ENCODE measurements at regions not wholly inside any gene's neighbourhood (a gene's known extent, or its start where the extent isn't known, plus 50 kb on each side); places are given as distances from the start of the nearest gene placed in this dataset.

DNA sequence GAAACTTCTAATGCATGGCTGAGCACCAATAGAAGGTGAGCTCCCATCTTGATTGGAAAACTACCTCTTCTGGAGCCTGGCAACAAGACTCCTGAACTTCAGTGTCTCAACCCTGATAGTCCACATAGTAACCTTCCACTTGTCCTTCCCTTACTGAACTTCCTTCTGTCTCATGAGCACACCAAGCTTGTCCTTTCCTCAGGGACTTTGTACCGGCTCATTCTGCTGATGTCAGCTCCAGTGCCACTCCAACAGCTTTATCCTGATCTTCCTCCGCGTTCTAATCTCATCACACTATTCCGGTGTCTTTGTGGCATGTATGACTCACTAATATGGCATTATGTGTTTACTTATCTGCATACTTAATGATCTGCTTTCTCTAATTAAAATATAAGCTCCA, 862.0 kb upstream of the ID2 start:
- Mint-ChIP-seq H3K4me1 (no peaks in the 10 kb centered on the region), H3K9me3 (no peaks in the 10 kb centered on the region), H3K27me3 (ENCODE audit: insufficient read depth) (no peaks in the 10 kb centered on the region), H3K36me3 (ENCODE audit: low read depth) (no peaks in the 10 kb centered on the region), H3K4me3 (no peak overlapping the region), H3K27ac (no peak overlapping the region)
- Histone ChIP-seq H3K27me3 (ENCODE audit: control insufficient read depth, insufficient read depth, low read length, poor library complexity, severe bottlenecking) (no peaks in the 10 kb centered on the region), H3K9me3 (ENCODE audit: control insufficient read depth, low read length) (no peaks in the 10 kb centered on the region), H3K4me1 (ENCODE audit: control insufficient read depth, insufficient read depth, low read length) (no peaks in the 10 kb centered on the region), H3K27ac (ENCODE audit: low read depth, low read length) (no peak overlapping the region), H3K9ac (ENCODE audit: extremely low read depth, low read length, poor library complexity, severe bottlenecking) (no peak overlapping the region), H3K4me3 (ENCODE audit: low read length) (no peak overlapping the region), H3K36me3 (ENCODE audit: control insufficient read depth, insufficient read depth, low read length) (no peaks in the 10 kb centered on the region)
- 93 to 96% methylated on average over 3 to 4 of the region's 4 CpGs for WGBS, 2 experiments (ENCODE audit: insufficient coverage in 1 of 2, insufficient read length in 1 of 2)
- TF ChIP-seq, protein P1, sequence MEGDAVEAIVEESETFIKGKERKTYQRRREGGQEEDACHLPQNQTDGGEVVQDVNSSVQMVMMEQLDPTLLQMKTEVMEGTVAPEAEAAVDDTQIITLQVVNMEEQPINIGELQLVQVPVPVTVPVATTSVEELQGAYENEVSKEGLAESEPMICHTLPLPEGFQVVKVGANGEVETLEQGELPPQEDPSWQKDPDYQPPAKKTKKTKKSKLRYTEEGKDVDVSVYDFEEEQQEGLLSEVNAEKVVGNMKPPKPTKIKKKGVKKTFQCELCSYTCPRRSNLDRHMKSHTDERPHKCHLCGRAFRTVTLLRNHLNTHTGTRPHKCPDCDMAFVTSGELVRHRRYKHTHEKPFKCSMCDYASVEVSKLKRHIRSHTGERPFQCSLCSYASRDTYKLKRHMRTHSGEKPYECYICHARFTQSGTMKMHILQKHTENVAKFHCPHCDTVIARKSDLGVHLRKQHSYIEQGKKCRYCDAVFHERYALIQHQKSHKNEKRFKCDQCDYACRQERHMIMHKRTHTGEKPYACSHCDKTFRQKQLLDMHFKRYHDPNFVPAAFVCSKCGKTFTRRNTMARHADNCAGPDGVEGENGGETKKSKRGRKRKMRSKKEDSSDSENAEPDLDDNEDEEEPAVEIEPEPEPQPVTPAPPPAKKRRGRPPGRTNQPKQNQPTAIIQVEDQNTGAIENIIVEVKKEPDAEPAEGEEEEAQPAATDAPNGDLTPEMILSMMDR (conservative IDR thresholded peaks at IDR 0.05): no peak
- no peak for DNase-seq

DNA sequence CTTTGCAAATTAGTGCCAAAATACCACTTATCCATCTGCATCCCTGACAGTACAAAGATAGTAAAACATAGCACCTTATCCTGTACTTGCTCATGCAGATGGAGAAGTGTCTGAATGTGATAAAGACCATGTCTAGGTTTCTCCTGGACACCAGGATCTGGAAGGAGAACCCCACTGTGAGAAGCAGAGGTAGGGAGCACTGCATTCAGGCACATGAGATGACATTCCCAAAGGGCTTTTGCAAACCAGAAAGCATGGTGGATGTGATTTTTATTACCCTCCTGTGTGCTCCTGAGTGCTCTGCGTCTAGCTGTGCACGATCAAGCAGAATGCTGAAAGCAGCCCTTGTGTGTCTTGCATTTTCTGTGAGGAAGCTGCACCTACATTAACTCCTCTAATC, 857.6 kb upstream of the ID2 start:
- Mint-ChIP-seq H3K4me3 (no peak overlapping the region), H3K36me3 (ENCODE audit: low read depth) (no peaks in the 10 kb centered on the region), H3K27ac (no peak overlapping the region), H3K9me3 (no peaks in the 10 kb centered on the region), H3K27me3 (ENCODE audit: insufficient read depth) (peaks cover 2% of the 10 kb centered on the region), H3K4me1 (no peaks in the 10 kb centered on the region)
- TF ChIP-seq, protein P1 (conservative IDR thresholded peaks at IDR 0.05): no peak
- no peak overlapping the region for H3K4me3 ChIP-seq (ENCODE audit: low read length)
- no peaks in the 10 kb centered on the region for H3K9me3 ChIP-seq (ENCODE audit: control insufficient read depth, low read length)
- no peak overlapping the region for H3K27ac ChIP-seq (ENCODE audit: low read depth, low read length)
- H3K9ac ChIP-seq (ENCODE audit: extremely low read depth, low read length, poor library complexity, severe bottlenecking): no peak overlapping the region
- DNase-seq: no peak
- no peaks in the 10 kb centered on the region for H3K36me3 ChIP-seq (ENCODE audit: control insufficient read depth, insufficient read depth, low read length)
- 94 to 100% methylated on average over 2 of the region's 2 CpGs for WGBS, 2 experiments (ENCODE audit: insufficient coverage in 1 of 2, insufficient read length in 1 of 2)
- no peaks in the 10 kb centered on the region for H3K4me1 ChIP-seq (ENCODE audit: control insufficient read depth, insufficient read depth, low read length)
- H3K27me3 ChIP-seq (ENCODE audit: control insufficient read depth, insufficient read depth, low read length, poor library complexity, severe bottlenecking): no peaks in the 10 kb centered on the region

DNA sequence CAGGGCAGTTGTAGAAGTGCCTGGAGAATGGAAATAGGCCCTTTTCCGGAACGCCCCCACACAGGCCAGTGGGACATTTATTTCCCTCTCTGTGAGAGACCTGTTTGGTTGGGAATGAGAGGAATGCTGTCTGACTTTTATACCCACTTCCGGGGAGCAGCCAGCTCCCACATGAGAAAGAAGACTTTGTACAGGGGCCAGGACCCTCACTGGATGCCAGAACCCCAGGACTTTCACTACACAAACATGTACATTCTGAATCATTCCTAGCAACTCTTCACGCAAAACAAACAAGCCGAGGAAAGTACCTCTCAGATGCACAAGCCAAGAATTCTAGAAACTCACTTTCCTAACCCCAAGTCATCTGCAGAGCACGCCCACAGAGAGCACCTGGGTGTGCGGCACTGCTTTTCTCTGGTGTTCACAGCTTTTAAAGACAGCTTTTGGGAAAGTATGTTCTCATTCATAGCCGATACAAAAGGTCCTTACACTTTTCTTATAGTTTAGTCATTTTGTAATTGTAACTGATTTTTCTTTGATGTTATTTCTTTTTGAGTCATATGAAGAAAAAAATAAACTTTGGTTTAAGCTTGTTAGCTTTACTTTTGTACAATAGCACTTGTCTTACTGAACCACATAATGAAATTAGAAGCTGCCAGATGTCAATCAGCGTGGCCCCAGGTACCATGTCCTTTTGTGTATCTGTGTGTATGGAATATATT, 856.1 kb upstream of the ID2 start:
- Mint-ChIP-seq H3K9me3 (no peaks in the 10 kb centered on the region), H3K27ac (no peak overlapping the region), H3K4me1 (no peaks in the 10 kb centered on the region), H3K4me3 (no peak overlapping the region), H3K36me3 (ENCODE audit: low read depth) (no peaks in the 10 kb centered on the region), H3K27me3 (ENCODE audit: insufficient read depth) (peaks cover 2% of the 10 kb centered on the region)
- TF ChIP-seq, protein P1 (conservative IDR thresholded peaks at IDR 0.05): no peak
- no peaks in the 10 kb centered on the region for H3K4me1 ChIP-seq (ENCODE audit: control insufficient read depth, insufficient read depth, low read length)
- WGBS, 2 experiments (ENCODE audit: insufficient coverage in 1 of 2, insufficient read length in 1 of 2): 92 to 95% methylated on average over 4 to 9 of the region's 9 CpGs
- H3K36me3 ChIP-seq (ENCODE audit: control insufficient read depth, insufficient read depth, low read length): no peaks in the 10 kb centered on the region
- DNase-seq: no peak
- no peak overlapping the region for H3K27ac ChIP-seq (ENCODE audit: low read depth, low read length)
- no peaks in the 10 kb centered on the region for H3K9me3 ChIP-seq (ENCODE audit: control insufficient read depth, low read length)
- H3K9ac ChIP-seq (ENCODE audit: extremely low read depth, low read length, poor library complexity, severe bottlenecking): no peak overlapping the region
- no peak overlapping the region for H3K4me3 ChIP-seq (ENCODE audit: low read length)
- H3K27me3 ChIP-seq (ENCODE audit: control insufficient read depth, insufficient read depth, low read length, poor library complexity, severe bottlenecking): no peaks in the 10 kb centered on the region

All from endodermal cell (in vitro differentiated cells).